C4-2B (cell line): ENCODE measurements at regions not wholly inside any gene's neighbourhood (a gene's known extent, or its start where the extent isn't known, plus 50 kb on each side); places are given as distances from the start of the nearest gene placed in this dataset.

ENCODE experiments used
- CTCF ChIP-seq: fragments of 450-650 bp; conservative IDR thresholded peaks from 2 replicates; pipeline ENCODE4 v1.5.1; 2017; ENCODE audit warnings: mild to moderate bottlenecking
- ZFX ChIP-seq: fragments of 450-650 bp; IDR thresholded peaks from 2 replicates; pipeline ENCODE4 v1.6.1; 2017

GRCh38 chrX:121932688-121933087 lies 885.3 kb downstream of the GLUD2 start:
- no peak for TF ChIP-seq CTCF
- TF ChIP-seq ZFX, result no peak
